ENCODE measurements at regions not wholly inside any gene's neighbourhood (a gene's known extent, or its start where the extent isn't known, plus 50 kb on each side); places are given as distances from the start of the nearest gene placed in this dataset.

DNA sequence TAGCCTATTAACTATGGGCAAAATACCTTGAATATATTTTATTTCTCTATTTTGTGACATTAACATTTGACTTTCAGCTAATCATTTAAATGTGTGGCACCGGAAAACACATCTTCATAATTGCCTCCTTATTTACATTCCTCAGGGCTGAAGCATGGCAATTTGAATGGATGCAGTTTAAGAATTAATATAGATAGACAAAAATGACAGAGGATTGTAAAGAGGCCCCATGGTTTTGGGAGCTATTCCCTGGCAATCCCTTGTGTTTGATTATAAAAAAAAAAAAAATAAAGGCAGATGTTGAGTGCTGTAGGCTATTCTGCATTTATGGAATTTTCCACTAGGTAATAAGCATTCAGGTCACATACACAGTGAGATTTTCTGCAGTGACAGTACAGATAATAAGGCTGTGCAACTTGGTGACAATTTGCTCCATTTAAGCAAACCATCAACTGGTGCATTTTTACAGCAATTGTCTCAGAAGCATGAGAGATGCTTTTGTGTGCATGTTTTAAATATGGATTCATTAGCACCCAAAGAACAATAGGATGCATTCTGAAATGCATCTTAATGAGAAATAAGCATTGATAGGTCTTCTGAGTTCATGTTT, 123.2 kb upstream of the SLC38A4 start:
- TF ChIP-seq, protein P1, sequence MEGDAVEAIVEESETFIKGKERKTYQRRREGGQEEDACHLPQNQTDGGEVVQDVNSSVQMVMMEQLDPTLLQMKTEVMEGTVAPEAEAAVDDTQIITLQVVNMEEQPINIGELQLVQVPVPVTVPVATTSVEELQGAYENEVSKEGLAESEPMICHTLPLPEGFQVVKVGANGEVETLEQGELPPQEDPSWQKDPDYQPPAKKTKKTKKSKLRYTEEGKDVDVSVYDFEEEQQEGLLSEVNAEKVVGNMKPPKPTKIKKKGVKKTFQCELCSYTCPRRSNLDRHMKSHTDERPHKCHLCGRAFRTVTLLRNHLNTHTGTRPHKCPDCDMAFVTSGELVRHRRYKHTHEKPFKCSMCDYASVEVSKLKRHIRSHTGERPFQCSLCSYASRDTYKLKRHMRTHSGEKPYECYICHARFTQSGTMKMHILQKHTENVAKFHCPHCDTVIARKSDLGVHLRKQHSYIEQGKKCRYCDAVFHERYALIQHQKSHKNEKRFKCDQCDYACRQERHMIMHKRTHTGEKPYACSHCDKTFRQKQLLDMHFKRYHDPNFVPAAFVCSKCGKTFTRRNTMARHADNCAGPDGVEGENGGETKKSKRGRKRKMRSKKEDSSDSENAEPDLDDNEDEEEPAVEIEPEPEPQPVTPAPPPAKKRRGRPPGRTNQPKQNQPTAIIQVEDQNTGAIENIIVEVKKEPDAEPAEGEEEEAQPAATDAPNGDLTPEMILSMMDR (conservative IDR thresholded peaks at IDR 0.05) = no peak
- no peak for TF ChIP-seq ZFX (IDR thresholded peaks at IDR 0.05)
